ENCODE measurements at regions not wholly inside any gene's neighbourhood (a gene's known extent, or its start where the extent isn't known, plus 50 kb on each side); places are given as distances from the start of the nearest gene placed in this dataset.

DNA sequence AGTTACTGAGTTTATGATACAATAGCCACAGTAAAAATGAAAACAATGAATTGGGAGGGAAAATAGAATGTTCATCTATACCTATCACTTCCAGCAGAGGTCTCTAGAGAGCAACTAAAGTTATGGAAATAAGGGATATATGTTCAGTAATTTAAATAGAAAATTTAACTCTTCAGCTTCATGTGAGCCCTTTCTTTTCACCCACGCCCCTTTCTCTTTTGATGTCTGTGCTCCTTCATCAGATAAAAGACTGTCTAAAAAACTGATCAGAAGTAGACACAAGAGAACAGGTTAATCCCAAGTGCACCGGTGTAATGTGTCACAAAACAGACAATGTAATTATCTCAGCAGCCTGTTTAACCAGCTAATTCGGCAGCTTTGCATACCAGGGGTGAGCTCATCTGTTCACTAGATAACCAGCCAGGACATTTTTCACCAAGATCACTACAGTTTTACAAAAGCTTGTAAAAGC lies 238.5 kb upstream of the ERBB4 start:
- TF ChIP-seq, protein P1, sequence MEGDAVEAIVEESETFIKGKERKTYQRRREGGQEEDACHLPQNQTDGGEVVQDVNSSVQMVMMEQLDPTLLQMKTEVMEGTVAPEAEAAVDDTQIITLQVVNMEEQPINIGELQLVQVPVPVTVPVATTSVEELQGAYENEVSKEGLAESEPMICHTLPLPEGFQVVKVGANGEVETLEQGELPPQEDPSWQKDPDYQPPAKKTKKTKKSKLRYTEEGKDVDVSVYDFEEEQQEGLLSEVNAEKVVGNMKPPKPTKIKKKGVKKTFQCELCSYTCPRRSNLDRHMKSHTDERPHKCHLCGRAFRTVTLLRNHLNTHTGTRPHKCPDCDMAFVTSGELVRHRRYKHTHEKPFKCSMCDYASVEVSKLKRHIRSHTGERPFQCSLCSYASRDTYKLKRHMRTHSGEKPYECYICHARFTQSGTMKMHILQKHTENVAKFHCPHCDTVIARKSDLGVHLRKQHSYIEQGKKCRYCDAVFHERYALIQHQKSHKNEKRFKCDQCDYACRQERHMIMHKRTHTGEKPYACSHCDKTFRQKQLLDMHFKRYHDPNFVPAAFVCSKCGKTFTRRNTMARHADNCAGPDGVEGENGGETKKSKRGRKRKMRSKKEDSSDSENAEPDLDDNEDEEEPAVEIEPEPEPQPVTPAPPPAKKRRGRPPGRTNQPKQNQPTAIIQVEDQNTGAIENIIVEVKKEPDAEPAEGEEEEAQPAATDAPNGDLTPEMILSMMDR (IDR thresholded peaks at IDR 0.05; ENCODE audit: low read depth, low read length): peak; percentile 27; the same call in 1 of the 2 replicates
- H3K4me3 ChIP-seq (ENCODE audit: low read depth, low read length): no peak overlapping the region

GRCh38 chr2:212773808-212774339 lies 235.3 kb upstream of the ERBB4 start:
- TF ChIP-seq, protein P1 (IDR thresholded peaks at IDR 0.05; ENCODE audit: low read depth, low read length): no peak
- H3K4me3 ChIP-seq (ENCODE audit: low read depth, low read length): no peak overlapping the region

- TF ChIP-seq, protein P1 (IDR thresholded peaks at IDR 0.05; ENCODE audit: low read depth, low read length): no peak
- H3K4me3 ChIP-seq (ENCODE audit: low read depth, low read length): no peak overlapping the region
Measured at GRCh38 chr2:212770240-212770639, 231.6 kb upstream of the ERBB4 start.

DNA sequence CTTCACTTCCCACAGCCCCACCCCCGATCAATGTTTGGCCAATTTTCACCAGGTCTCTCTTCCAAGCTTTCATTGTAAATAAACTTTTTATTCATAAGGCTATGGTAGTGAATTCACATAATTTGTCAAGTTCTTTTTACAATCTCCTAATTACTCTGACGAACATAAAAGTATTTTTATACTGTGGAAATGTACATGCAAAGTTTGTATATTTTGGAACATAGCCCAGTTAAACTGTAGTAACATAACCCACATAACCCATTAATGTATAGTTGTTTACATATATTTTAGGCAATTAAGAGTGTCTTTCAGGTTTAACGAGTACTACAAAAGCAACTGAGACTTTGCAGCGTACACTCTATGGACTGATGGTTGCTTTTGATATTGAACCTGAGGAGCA lies 228.3 kb upstream of the ERBB4 start:
- TF ChIP-seq, protein P1 (IDR thresholded peaks at IDR 0.05; ENCODE audit: low read depth, low read length): no peak
- H3K4me3 ChIP-seq (ENCODE audit: low read depth, low read length): no peak overlapping the region

DNA sequence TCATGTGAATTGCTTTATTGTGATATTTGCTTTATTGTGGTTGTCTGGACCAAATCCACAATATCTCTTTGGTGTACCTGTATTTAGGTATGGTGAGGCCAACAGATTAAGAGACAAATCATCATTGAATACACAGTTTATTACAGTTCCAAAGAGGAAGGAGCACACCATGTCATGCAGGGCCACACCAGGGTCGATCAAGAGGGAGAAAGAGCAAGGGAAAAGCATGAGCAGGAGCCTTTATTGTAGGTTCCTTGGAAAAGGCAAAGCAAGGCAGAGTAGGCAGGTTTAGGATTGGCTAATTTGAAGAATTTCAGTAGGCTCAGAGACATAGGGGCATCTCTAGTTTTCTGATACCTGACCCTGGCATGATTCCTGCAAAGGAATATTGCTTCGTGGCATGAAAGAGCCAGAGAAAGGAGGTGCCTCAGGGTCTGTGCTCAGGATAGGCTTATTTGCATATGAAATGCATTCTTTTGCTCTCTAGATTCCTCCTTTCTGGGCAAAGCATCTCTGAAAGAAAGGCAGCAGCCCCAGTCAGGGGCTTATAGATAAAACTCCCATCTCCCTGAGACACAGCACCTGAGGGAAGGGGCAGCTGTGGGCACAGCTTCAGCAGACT lies 214.2 kb upstream of the ERBB4 start:
- TF ChIP-seq, protein P1 (IDR thresholded peaks at IDR 0.05; ENCODE audit: low read depth, low read length): no peak
- H3K4me3 ChIP-seq (ENCODE audit: low read depth, low read length): no peak overlapping the region

DNA sequence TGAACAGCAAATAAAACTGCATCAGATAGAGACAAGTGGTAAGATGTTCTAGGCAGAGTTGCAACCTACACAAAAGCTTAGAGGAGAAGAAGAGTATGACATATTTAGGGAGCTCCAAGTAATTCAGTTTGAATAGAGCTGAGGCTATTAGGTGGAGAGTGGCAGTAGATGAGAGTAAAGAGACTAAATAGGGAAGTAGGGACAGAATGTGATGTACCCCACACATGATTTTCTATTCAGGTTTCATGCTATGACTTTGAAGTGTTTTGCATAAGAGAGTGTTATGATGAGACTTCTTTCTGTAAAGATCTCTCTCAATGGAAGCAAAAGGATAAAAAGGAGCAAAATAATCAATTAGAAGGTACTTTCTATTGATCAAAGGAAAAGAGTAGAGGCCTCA lies 206.8 kb upstream of the ERBB4 start:
- TF ChIP-seq, protein P1 (IDR thresholded peaks at IDR 0.05; ENCODE audit: low read depth, low read length): no peak
- no peak overlapping the region for H3K4me3 ChIP-seq (ENCODE audit: low read depth, low read length)

DNA sequence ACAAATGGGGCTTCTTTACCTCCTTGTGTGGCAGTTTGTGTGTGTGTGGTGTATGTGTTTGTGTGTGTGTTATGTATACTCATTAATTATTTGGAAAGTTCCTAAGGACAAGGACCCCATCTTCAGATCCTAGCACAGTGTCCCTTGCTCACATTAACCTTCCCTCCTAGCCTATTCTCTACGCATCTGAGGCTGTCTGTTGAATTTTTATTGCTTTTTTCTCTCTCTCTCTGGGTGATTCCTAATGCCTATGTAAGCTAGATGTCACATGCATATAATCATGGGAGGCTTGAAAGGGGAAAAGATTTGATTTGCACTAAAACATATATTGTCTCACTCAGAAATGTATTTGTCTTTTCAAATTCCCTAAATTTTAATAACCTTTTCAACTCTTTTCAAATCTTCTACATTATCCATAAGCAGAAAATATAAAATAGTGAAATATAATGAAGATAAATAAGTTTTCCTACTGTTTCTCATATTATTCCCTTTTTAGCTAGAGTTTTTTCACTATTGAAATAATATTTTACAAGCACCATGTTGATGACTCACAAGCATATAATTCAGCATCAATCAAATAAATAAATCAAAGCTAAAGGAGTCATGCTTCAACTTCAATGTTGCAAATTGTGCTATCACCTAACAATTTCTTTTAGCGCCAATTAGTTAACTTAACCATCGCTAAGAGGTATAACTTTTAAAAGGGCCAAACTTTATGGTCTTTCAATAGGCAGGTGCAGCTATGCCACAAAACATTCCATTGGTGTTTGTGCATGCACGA lies 199.0 kb upstream of the ERBB4 start:
- TF ChIP-seq, protein P1 (IDR thresholded peaks at IDR 0.05; ENCODE audit: low read depth, low read length): no peak

More for the DNA sequence above, 199.0 kb upstream of the ERBB4 start:
- no peak overlapping the region for H3K4me3 ChIP-seq (ENCODE audit: low read depth, low read length)

Data from WI38 (cell line).